WTC11 (cell line): ENCODE measurements at regions not wholly inside any gene's neighbourhood (a gene's known extent, or its start where the extent isn't known, plus 50 kb on each side); places are given as distances from the start of the nearest gene placed in this dataset.

Experiments used
- ATAC-seq: fragments of 200-7000 bp; cut with Tn5 transposase; 2 replicates; pipeline ENCODE4 v1.10.0; 2021; ENCODE audit warnings: mild to moderate bottlenecking, moderate library complexity
- CTCF ChIA-PET: fragments of 300-600 bp; sonication (Branson Sonifier 250); formaldehyde crosslinking; loops from one replicate; lab custom pipeline; 2021; ENCODE audit warnings: antibody characterized with exemption; lab: Charles Lee
- POLR2A ChIA-PET: fragments of 350-600 bp; sonication (Branson Sonifier 250); formaldehyde crosslinking; loops from one replicate; lab custom pipeline; 2021; ENCODE audit warnings: antibody characterized with exemption; lab: Charles Lee
- DNase-seq: peaks from one replicate; pipeline ENCODE4 v3.0.0; 2021; ENCODE audit warnings: low spot score
- H3K27ac Mint-ChIP-seq: 2 replicates; pipeline ENCODE4 v1.8.0; 2021; ENCODE audit warnings: mixed read lengths
- H3K27me3 Mint-ChIP-seq: 2 replicates; pipeline ENCODE4 v1.8.0; 2021; ENCODE audit warnings: low read depth, mild to moderate bottlenecking, moderate library complexity, mixed read lengths
- H3K36me3 Mint-ChIP-seq: 2 replicates; pipeline ENCODE4 v1.8.0; 2021; ENCODE audit warnings: mixed read lengths
- H3K4me1 Mint-ChIP-seq: 2 replicates; pipeline ENCODE4 v1.8.0; 2022; ENCODE audit warnings: mixed read lengths
- H3K4me3 Mint-ChIP-seq: 2 replicates; pipeline ENCODE4 v1.8.0; 2021; ENCODE audit warnings: mild to moderate bottlenecking, moderate library complexity, mixed read lengths
- H3K9me3 Mint-ChIP-seq: 2 replicates; pipeline ENCODE4 v1.8.0; 2021; ENCODE audit warnings: mixed read lengths
- CREM ChIP-seq: sonication (generic); formaldehyde crosslinking; IDR thresholded peaks from 2 replicates; pipeline ENCODE4 v1.8.1; 2022; ENCODE audit warnings: mild to moderate bottlenecking, missing genetic modification reagents, moderate library complexity
- CTCF ChIP-seq: fragments of 200-600 bp; IDR thresholded peaks from 2 replicates; pipeline ENCODE4 v1.8.0; 2022; ENCODE audit warnings: antibody characterized with exemption
- E2F5 ChIP-seq: sonication (generic); formaldehyde crosslinking; IDR thresholded peaks from 2 replicates; pipeline ENCODE4 v1.8.1; 2022; ENCODE audit warnings: mild to moderate bottlenecking, moderate library complexity, missing genetic modification reagents
- ESRRA ChIP-seq: sonication (generic); formaldehyde crosslinking; IDR thresholded peaks from 2 replicates; pipeline ENCODE4 v1.8.1; 2022; ENCODE audit warnings: mild to moderate bottlenecking, missing genetic modification reagents, borderline replicate concordance
- FOXJ3 ChIP-seq: sonication (generic); formaldehyde crosslinking; IDR thresholded peaks from 2 replicates; pipeline ENCODE4 v1.9.0; 2021; ENCODE audit warnings: missing genetic modification reagents, mild to moderate bottlenecking, borderline replicate concordance
- FOXK1 ChIP-seq: sonication (generic); formaldehyde crosslinking; IDR thresholded peaks from 2 replicates; pipeline ENCODE4 v1.8.0; 2022; ENCODE audit warnings: mild to moderate bottlenecking, moderate library complexity, missing genetic modification reagents
- FOXP1 ChIP-seq: sonication (generic); formaldehyde crosslinking; IDR thresholded peaks from 2 replicates; pipeline ENCODE4 v1.8.0; 2022; ENCODE audit warnings: missing genetic modification reagents, mild to moderate bottlenecking, moderate library complexity, borderline replicate concordance
- HMGXB4 ChIP-seq: sonication (generic); formaldehyde crosslinking; IDR thresholded peaks from 2 replicates; pipeline ENCODE4 v1.8.1; 2023; ENCODE audit warnings: mild to moderate bottlenecking, moderate library complexity, missing genetic modification reagents
- IRF1 ChIP-seq: sonication (generic); formaldehyde crosslinking; IDR thresholded peaks from 2 replicates; pipeline ENCODE4 v1.8.0; 2023; ENCODE audit warnings: missing genetic modification reagents
- IRF2 ChIP-seq: sonication (generic); formaldehyde crosslinking; IDR thresholded peaks from 2 replicates; pipeline ENCODE4 v1.8.0; 2022; ENCODE audit warnings: low read depth, missing genetic modification reagents, borderline replicate concordance
- KAT7 ChIP-seq: sonication (generic); formaldehyde crosslinking; IDR thresholded peaks from 2 replicates; pipeline ENCODE4 v1.8.1; 2023; ENCODE audit warnings: missing genetic modification reagents, mild to moderate bottlenecking, borderline replicate concordance
- SMAD3 ChIP-seq: sonication (generic); formaldehyde crosslinking; IDR thresholded peaks from 2 replicates; pipeline ENCODE4 v1.8.0; 2022; ENCODE audit warnings: missing genetic modification reagents, mild to moderate bottlenecking, borderline replicate concordance
- STAT6 ChIP-seq: sonication (generic); formaldehyde crosslinking; conservative IDR thresholded peaks from 2 replicates; pipeline ENCODE4 v1.8.1; 2023; ENCODE audit warnings: mild to moderate bottlenecking, low read depth, missing genetic modification reagents, moderate library complexity
- TEAD1 ChIP-seq: sonication (generic); formaldehyde crosslinking; IDR thresholded peaks from 2 replicates; pipeline ENCODE4 v1.8.0; 2022; ENCODE audit warnings: mild to moderate bottlenecking, missing genetic modification reagents
- ZNF423 ChIP-seq: fragments of 250-450 bp; sonication (Bioruptor Pico); IDR thresholded peaks from 2 replicates; pipeline ENCODE4 v2.1.2; 2022; ENCODE audit warnings: mild to moderate bottlenecking, moderate library complexity
- TF ChIP-seq, protein P1 (sequence below): sonication (generic); formaldehyde crosslinking; IDR thresholded peaks from 2 replicates; pipeline ENCODE4 v1.8.0; 2022; ENCODE audit warnings: missing genetic modification reagents
- TF ChIP-seq, protein P2 (sequence below): sonication (generic); formaldehyde crosslinking; IDR thresholded peaks from 2 replicates; pipeline ENCODE4 v1.8.0; 2022; ENCODE audit warnings: mild to moderate bottlenecking, missing genetic modification reagents

DNA sequence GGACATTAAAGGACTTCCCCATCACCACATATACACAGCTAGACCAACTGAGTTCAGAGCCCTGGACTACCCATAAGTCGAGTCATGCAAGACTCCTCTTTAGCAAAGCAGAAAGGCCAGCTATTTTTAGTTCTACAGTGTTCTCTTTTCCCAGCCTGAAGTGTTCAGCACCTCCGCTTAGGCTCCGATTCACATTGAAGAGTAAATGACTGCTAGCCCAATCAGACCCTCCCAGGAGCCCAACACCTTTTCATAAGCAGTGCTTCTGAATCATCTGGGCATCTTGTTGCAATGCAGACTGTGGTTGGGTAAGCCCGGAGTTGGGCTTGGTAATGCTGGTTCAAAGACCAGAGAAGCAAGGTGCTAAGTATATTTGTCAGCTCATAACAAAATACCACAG, 73.6 kb upstream of the KCNK12 start:
- Mint-ChIP-seq H3K27ac (no peak overlapping the region), H3K27me3 (no peaks in the 10 kb centered on the region; the same call in 1 of the 2 replicates)
- TF ChIP-seq HMGXB4 (CRISPR knock-in tag) (no peak), STAT6 (no peak), IRF1 (CRISPR knock-in tag) (no peak), CTCF (no peak), KAT7 (CRISPR knock-in tag) (no peak), ZNF423 (no peak), TEAD1 (CRISPR knock-in tag) (no peak), E2F5 (CRISPR knock-in tag) (no peak), CREM (no peak), FOXJ3 (CRISPR knock-in tag) (no peak), SMAD3 (CRISPR knock-in tag) (no peak), FOXK1 (CRISPR knock-in tag) (no peak), FOXP1 (no peak), IRF2 (CRISPR knock-in tag) (no peak), ESRRA (CRISPR knock-in tag) (no peak)
- TF ChIP-seq, protein P1, sequence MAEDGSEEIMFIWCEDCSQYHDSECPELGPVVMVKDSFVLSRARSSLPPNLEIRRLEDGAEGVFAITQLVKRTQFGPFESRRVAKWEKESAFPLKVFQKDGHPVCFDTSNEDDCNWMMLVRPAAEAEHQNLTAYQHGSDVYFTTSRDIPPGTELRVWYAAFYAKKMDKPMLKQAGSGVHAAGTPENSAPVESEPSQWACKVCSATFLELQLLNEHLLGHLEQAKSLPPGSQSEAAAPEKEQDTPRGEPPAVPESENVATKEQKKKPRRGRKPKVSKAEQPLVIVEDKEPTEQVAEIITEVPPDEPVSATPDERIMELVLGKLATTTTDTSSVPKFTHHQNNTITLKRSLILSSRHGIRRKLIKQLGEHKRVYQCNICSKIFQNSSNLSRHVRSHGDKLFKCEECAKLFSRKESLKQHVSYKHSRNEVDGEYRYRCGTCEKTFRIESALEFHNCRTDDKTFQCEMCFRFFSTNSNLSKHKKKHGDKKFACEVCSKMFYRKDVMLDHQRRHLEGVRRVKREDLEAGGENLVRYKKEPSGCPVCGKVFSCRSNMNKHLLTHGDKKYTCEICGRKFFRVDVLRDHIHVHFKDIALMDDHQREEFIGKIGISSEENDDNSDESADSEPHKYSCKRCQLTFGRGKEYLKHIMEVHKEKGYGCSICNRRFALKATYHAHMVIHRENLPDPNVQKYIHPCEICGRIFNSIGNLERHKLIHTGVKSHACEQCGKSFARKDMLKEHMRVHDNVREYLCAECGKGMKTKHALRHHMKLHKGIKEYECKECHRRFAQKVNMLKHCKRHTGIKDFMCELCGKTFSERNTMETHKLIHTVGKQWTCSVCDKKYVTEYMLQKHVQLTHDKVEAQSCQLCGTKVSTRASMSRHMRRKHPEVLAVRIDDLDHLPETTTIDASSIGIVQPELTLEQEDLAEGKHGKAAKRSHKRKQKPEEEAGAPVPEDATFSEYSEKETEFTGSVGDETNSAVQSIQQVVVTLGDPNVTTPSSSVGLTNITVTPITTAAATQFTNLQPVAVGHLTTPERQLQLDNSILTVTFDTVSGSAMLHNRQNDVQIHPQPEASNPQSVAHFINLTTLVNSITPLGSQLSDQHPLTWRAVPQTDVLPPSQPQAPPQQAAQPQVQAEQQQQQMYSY (CRISPR knock-in tag) = no peak
- TF ChIP-seq, protein P2, sequence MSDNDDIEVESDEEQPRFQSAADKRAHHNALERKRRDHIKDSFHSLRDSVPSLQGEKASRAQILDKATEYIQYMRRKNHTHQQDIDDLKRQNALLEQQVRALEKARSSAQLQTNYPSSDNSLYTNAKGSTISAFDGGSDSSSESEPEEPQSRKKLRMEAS = no peak
- TF ChIP-seq, all 79 proteins: peak for 0
- POLR2A ChIA-PET = no interaction called here
- no peak for DNase-seq
- no peak for ATAC-seq
- H3K9me3 Mint-ChIP-seq = peaks cover 13% of the 10 kb centered on the region
- CTCF ChIA-PET = interaction anchor here (1.2 kb wide), 1 partner anchor 10 kb away, joined by 4 read pairs; no protein-coding TSS in a partner anchor
- peaks cover 3% of the 10 kb centered on the region; the same call in 1 of the 2 replicates for H3K36me3 Mint-ChIP-seq
- no peak overlapping the region for H3K4me3 Mint-ChIP-seq
- H3K4me1 Mint-ChIP-seq = peaks cover 18% of the 10 kb centered on the region
